ENCODE measurements at regions not wholly inside any gene's neighbourhood (a gene's known extent, or its start where the extent isn't known, plus 50 kb on each side); places are given as distances from the start of the nearest gene placed in this dataset.
A peak's percentile ranks its signal among the peaks of the same experiment; 100 is the strongest.
"Not testable (repeated sequence)": the region's sequence is repeated elsewhere in the genome, so short reads cannot be mapped to it uniquely, and the experiment has no call there.

GRCh38 chr6:43997990-43998585 is 129.2 kb downstream of the MRPL14 start:
- DNase-seq, result not testable (repeated sequence)

GRCh38 chr6:43997345-43997677 is 129.9 kb downstream of the MRPL14 start:
- DNase-seq, result no peak

GRCh38 chr6:43996618-43997344 is 130.5 kb downstream of the MRPL14 start:
- DNase-seq, result no peak

- DNase-seq, result no peak
Measured at GRCh38 chr6:43995137-43995536, 132.1 kb downstream of the MRPL14 start.

- no peak for DNase-seq
Measured at GRCh38 chr6:43993881-43994523, 133.2 kb downstream of the MRPL14 start.

- DNase-seq, result no peak
Measured at GRCh38 chr6:43992783-43993644, 134.2 kb downstream of the MRPL14 start.

GRCh38 chr6:43992126-43992663 is 135.1 kb downstream of the MRPL14 start:
- DNase-seq, result no peak

GRCh38 chr6:43990627-43991619 is 136.3 kb downstream of the MRPL14 start:
- DNase-seq, result no peak

GRCh38 chr6:43990275-43990626 is 137.0 kb downstream of the MRPL14 start:
- DNase-seq, result no peak

GRCh38 chr6:43989581-43990146 is 137.6 kb downstream of the MRPL14 start:
- no peak for DNase-seq

GRCh38 chr6:43988801-43989200 is 138.5 kb downstream of the MRPL14 start:
- DNase-seq, result no peak

GRCh38 chr6:43987838-43988439 is 139.3 kb downstream of the MRPL14 start:
- no peak for DNase-seq

- no peak for DNase-seq
Measured at GRCh38 chr6:43986177-43986825, 141.0 kb downstream of the MRPL14 start.

GRCh38 chr6:43985329-43985728 is 141.9 kb downstream of the MRPL14 start:
- DNase-seq, result no peak

GRCh38 chr6:43984442-43985321 is 142.6 kb downstream of the MRPL14 start:
- DNase-seq, result no peak

- peak; percentile 55 to 88 for DNase-seq
Measured at GRCh38 chr6:43983632-43984031, 143.6 kb downstream of the MRPL14 start.

- DNase-seq, result no peak
Measured at GRCh38 chr6:43983191-43983590, 144.1 kb downstream of the MRPL14 start.

- DNase-seq, result no peak
Measured at GRCh38 chr6:43982084-43982625, 145.1 kb downstream of the MRPL14 start.

- DNase-seq, result no peak
Measured at GRCh38 chr6:43981363-43981990, 145.8 kb downstream of the MRPL14 start.
